K562 (cell line): ENCODE measurements at regions not wholly inside any gene's neighbourhood (a gene's known extent, or its start where the extent isn't known, plus 50 kb on each side); places are given as distances from the start of the nearest gene placed in this dataset.

ENCODE experiments used
- BACH1 ChIP-seq: fragments of 200-800 bp; sonication (Bioruptor generic); IDR thresholded peaks from 2 replicates; pipeline ENCODE4 v1.6.1; 2016; ENCODE audit warnings: missing genetic modification characterization, missing compliant biosample characterization
- EZH2 ChIP-seq: IDR thresholded peaks from 2 replicates; pipeline ENCODE4 v1.6.1; 2012; ENCODE audit warnings: low read depth, mild to moderate bottlenecking, inconsistent platforms, low read length, borderline replicate concordance
- KDM5B ChIP-seq: fragments of 200-600 bp; sonication (generic); IDR thresholded peaks from 2 replicates; pipeline ENCODE4 v1.6.1; 2012; ENCODE audit warnings: low read depth, mild to moderate bottlenecking, moderate library complexity, low read length, control low read depth, inconsistent platforms; ENCODE audit not compliant: insufficient replicate concordance
- SRF ChIP-seq, 2 experiments: fragments of 250-450, 450-650 bp in 1 of 2; sonication (Bioruptor Pico) in 1 of 2; sonication (generic) in 1 of 2; formaldehyde crosslinking; IDR thresholded peaks; 2 replicates each; pipeline versions ENCODE4 v1.5.0 to v1.5.1; 2020 to 2022; ENCODE audit warnings: mild to moderate bottlenecking in 1 of 2, missing genetic modification reagents in 1 of 2
- ZFX ChIP-seq: sonication (generic); formaldehyde crosslinking; IDR thresholded peaks from 2 replicates; pipeline ENCODE4 v1.8.0; 2022; ENCODE audit warnings: mild to moderate bottlenecking, missing genetic modification reagents, moderate library complexity
- ZNF830 ChIP-seq: fragments of 250-450 bp; sonication (Bioruptor Pico); IDR thresholded peaks from 2 replicates; pipeline ENCODE4 v1.5.0; 2021; ENCODE audit warnings: mild to moderate bottlenecking
- TF ChIP-seq, protein P1 (sequence below), 2 experiments: fragments of 450-650 bp; formaldehyde crosslinking in 1 of 2; IDR thresholded peaks; 2 replicates each; pipeline versions ENCODE4 v1.4.0 to v1.6.1; 2014 to 2020; ENCODE audit warnings: mild to moderate bottlenecking in 2 of 2, borderline replicate concordance in 1 of 2, low read depth in 1 of 2
- TF ChIP-seq, protein P2 (sequence below), 3 experiments: IDR thresholded peaks in 2 of 3; conservative IDR thresholded peaks in 1 of 3; 2 replicates each; pipeline ENCODE4 v1.5.1; 2011 to 2012; ENCODE audit warnings: low read length in 3 of 3, mild to moderate bottlenecking in 3 of 3, control low read depth in 2 of 3, improper control_type of control experiment in 1 of 3, inconsistent platforms in 1 of 3, low read depth in 1 of 3, mixed read lengths in 1 of 3, moderate library complexity in 1 of 3; ENCODE audit not compliant: insufficient read depth in 2 of 3
- TF ChIP-seq, protein P3 (sequence below): sonication (generic); formaldehyde crosslinking; IDR thresholded peaks from 2 replicates; pipeline ENCODE4 v1.4.0; 2020; ENCODE audit warnings: mild to moderate bottlenecking, missing genetic modification reagents
- TF ChIP-seq, protein P4 (sequence below): fragments of 450-650 bp; IDR thresholded peaks from 2 replicates; pipeline ENCODE4 v1.6.1; 2016

DNA sequence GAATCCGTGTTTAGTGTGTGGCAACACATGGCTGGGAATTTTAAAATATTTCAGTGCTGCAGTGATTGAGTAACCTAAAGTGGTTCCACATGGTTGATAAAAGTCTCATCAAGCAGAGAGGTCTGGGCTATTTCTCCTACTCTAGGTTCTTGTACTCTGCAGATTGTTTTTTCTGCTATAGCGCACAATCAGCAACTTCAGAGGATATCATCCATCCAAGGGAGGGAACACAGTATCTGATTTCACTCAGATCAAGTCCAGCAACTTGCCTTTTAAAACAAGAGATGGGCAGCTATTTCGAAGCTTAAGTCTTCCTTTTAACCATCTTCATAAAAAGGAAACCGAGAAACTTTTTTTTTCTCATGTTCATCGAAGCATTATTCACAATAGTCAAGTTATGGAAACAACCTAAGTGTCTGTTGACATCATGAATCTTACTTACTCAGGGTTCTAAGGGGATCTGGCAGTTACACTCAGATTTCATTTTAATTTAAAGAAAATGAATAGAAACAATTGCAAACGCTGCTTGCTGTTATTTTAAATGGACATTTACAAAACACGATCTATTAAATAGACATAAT is 172.7 kb upstream of the TRIB2 start:
- TF ChIP-seq BACH1 (tag) = no peak
- TF ChIP-seq ZFX = no peak
- TF ChIP-seq SRF (CRISPR knock-in tag; IDR thresholded peaks at IDR 0.05) = no peak
- no peak for TF ChIP-seq EZH2
- TF ChIP-seq KDM5B = no peak
- TF ChIP-seq, protein P1, sequence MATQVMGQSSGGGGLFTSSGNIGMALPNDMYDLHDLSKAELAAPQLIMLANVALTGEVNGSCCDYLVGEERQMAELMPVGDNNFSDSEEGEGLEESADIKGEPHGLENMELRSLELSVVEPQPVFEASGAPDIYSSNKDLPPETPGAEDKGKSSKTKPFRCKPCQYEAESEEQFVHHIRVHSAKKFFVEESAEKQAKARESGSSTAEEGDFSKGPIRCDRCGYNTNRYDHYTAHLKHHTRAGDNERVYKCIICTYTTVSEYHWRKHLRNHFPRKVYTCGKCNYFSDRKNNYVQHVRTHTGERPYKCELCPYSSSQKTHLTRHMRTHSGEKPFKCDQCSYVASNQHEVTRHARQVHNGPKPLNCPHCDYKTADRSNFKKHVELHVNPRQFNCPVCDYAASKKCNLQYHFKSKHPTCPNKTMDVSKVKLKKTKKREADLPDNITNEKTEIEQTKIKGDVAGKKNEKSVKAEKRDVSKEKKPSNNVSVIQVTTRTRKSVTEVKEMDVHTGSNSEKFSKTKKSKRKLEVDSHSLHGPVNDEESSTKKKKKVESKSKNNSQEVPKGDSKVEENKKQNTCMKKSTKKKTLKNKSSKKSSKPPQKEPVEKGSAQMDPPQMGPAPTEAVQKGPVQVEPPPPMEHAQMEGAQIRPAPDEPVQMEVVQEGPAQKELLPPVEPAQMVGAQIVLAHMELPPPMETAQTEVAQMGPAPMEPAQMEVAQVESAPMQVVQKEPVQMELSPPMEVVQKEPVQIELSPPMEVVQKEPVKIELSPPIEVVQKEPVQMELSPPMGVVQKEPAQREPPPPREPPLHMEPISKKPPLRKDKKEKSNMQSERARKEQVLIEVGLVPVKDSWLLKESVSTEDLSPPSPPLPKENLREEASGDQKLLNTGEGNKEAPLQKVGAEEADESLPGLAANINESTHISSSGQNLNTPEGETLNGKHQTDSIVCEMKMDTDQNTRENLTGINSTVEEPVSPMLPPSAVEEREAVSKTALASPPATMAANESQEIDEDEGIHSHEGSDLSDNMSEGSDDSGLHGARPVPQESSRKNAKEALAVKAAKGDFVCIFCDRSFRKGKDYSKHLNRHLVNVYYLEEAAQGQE (IDR thresholded peaks at IDR 0.05; ENCODE audit: borderline replicate concordance) = no peak
- TF ChIP-seq, protein P1 (CRISPR knock-in tag; IDR thresholded peaks at IDR 0.05; ENCODE audit: low read depth) = no peak
- TF ChIP-seq, protein P2, sequence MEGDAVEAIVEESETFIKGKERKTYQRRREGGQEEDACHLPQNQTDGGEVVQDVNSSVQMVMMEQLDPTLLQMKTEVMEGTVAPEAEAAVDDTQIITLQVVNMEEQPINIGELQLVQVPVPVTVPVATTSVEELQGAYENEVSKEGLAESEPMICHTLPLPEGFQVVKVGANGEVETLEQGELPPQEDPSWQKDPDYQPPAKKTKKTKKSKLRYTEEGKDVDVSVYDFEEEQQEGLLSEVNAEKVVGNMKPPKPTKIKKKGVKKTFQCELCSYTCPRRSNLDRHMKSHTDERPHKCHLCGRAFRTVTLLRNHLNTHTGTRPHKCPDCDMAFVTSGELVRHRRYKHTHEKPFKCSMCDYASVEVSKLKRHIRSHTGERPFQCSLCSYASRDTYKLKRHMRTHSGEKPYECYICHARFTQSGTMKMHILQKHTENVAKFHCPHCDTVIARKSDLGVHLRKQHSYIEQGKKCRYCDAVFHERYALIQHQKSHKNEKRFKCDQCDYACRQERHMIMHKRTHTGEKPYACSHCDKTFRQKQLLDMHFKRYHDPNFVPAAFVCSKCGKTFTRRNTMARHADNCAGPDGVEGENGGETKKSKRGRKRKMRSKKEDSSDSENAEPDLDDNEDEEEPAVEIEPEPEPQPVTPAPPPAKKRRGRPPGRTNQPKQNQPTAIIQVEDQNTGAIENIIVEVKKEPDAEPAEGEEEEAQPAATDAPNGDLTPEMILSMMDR (IDR thresholded peaks at IDR 0.05 in 2 of 3, conservative IDR thresholded peaks at IDR 0.05 in 1 of 3; ENCODE audit: insufficient read depth in 2 of 3, low read depth in 1 of 3, low read length in 3 of 3) = no peak
- no peak for TF ChIP-seq ZNF830 (CRISPR knock-in tag)
- TF ChIP-seq, protein P3, sequence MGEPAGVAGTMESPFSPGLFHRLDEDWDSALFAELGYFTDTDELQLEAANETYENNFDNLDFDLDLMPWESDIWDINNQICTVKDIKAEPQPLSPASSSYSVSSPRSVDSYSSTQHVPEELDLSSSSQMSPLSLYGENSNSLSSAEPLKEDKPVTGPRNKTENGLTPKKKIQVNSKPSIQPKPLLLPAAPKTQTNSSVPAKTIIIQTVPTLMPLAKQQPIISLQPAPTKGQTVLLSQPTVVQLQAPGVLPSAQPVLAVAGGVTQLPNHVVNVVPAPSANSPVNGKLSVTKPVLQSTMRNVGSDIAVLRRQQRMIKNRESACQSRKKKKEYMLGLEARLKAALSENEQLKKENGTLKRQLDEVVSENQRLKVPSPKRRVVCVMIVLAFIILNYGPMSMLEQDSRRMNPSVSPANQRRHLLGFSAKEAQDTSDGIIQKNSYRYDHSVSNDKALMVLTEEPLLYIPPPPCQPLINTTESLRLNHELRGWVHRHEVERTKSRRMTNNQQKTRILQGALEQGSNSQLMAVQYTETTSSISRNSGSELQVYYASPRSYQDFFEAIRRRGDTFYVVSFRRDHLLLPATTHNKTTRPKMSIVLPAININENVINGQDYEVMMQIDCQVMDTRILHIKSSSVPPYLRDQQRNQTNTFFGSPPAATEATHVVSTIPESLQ (CRISPR knock-in tag) = no peak
- TF ChIP-seq, protein P4, sequence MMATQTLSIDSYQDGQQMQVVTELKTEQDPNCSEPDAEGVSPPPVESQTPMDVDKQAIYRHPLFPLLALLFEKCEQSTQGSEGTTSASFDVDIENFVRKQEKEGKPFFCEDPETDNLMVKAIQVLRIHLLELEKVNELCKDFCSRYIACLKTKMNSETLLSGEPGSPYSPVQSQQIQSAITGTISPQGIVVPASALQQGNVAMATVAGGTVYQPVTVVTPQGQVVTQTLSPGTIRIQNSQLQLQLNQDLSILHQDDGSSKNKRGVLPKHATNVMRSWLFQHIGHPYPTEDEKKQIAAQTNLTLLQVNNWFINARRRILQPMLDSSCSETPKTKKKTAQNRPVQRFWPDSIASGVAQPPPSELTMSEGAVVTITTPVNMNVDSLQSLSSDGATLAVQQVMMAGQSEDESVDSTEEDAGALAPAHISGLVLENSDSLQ = no peak
